ENCODE measurements at regions not wholly inside any gene's neighbourhood (a gene's known extent, or its start where the extent isn't known, plus 50 kb on each side); places are given as distances from the start of the nearest gene placed in this dataset.

DNA sequence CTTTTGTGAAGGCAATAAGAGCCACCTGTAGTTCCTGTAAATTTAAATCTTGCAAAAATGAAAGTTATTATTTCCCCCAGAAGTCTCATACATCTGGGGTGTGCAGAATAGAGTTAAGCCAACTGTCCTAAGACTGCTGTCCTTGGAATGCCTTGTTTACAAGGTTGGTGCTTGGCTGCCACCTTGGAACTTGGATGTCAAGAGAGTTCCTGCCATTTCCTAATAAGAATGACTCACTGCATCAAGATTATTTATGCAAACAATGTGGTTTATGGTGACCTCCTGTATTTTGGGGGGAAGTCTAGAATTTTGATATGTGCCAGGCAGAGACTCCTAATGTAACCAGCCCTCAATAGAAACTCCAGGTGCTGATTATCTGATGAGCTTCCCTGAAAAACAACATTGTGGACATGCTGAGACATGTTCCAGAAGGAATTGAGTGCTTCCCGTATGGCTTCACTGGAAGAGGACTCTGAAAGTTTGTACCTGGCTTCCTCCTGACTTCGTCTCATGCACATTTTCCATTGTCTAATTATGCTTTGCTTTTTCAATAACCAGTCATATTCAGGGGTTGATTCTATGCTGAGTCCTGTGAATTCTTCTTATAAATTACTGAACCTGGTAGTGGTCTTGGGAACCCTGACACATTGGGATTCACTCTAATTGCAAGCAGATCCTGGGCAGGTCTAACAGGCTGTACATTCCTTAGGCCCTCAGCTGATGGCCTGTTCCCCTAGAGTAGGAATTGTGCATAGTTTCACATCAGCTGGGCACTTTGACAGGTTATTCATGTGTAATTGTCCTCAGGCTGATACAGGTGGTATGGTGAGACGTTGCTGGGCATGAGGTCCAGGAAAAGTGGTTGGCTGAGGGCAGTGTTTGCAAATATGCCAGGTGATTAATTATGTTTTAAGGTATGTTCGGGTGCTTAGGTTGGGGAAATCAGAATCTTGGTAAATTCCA lies 1370.7 kb upstream of the TMEM132C start:
- CTCF ChIA-PET, result no interaction called here
- TF ChIP-seq NFE2L1 (CRISPR knock-in tag; IDR thresholded peaks at IDR 0.05), result no peak
- TF ChIP-seq, protein P1, sequence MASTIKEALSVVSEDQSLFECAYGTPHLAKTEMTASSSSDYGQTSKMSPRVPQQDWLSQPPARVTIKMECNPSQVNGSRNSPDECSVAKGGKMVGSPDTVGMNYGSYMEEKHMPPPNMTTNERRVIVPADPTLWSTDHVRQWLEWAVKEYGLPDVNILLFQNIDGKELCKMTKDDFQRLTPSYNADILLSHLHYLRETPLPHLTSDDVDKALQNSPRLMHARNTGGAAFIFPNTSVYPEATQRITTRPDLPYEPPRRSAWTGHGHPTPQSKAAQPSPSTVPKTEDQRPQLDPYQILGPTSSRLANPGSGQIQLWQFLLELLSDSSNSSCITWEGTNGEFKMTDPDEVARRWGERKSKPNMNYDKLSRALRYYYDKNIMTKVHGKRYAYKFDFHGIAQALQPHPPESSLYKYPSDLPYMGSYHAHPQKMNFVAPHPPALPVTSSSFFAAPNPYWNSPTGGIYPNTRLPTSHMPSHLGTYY (CRISPR knock-in tag; IDR thresholded peaks at IDR 0.05), result no peak
- TF ChIP-seq JAZF1 (CRISPR knock-in tag; IDR thresholded peaks at IDR 0.05), result no peak
- no peak for TF ChIP-seq SOX15 (CRISPR knock-in tag; IDR thresholded peaks at IDR 0.05)
- TF ChIP-seq NR1H2 (CRISPR knock-in tag; IDR thresholded peaks at IDR 0.05), result no peak
- TF ChIP-seq, protein P2, sequence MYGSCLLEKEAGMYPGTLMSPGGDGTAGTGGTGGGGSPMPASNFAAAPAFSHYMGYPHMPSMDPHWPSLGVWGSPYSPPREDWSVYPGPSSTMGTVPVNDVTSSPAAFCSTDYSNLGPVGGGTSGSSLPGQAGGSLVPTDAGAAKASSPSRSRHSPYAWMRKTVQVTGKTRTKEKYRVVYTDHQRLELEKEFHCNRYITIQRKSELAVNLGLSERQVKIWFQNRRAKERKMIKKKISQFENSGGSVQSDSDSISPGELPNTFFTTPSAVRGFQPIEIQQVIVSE (CRISPR knock-in tag; IDR thresholded peaks at IDR 0.05; ENCODE audit: borderline replicate concordance), result no peak
- no peak for TF ChIP-seq ZNF512 (CRISPR knock-in tag; IDR thresholded peaks at IDR 0.05; ENCODE audit: borderline replicate concordance)
- TF ChIP-seq ZNF396 (CRISPR knock-in tag; IDR thresholded peaks at IDR 0.05; ENCODE audit: borderline replicate concordance), result no peak
- no peak for TF ChIP-seq FOXJ3 (CRISPR knock-in tag; IDR thresholded peaks at IDR 0.05; ENCODE audit: borderline replicate concordance)
- TF ChIP-seq ZNF416 (CRISPR knock-in tag; IDR thresholded peaks at IDR 0.05), result no peak
- TF ChIP-seq ZNF121 (CRISPR knock-in tag; IDR thresholded peaks at IDR 0.05), result no peak
- TF ChIP-seq USF1 (CRISPR knock-in tag; IDR thresholded peaks at IDR 0.05), result no peak
- TF ChIP-seq ATF3 (CRISPR knock-in tag; conservative IDR thresholded peaks at IDR 0.05), result no peak
- no peak for TF ChIP-seq NR3C1 (CRISPR knock-in tag; conservative IDR thresholded peaks at IDR 0.05; ENCODE audit: low read depth)
- TF ChIP-seq, protein P3, sequence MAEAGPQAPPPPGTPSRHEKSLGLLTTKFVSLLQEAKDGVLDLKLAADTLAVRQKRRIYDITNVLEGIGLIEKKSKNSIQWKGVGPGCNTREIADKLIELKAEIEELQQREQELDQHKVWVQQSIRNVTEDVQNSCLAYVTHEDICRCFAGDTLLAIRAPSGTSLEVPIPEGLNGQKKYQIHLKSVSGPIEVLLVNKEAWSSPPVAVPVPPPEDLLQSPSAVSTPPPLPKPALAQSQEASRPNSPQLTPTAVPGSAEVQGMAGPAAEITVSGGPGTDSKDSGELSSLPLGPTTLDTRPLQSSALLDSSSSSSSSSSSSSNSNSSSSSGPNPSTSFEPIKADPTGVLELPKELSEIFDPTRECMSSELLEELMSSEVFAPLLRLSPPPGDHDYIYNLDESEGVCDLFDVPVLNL (CRISPR knock-in tag; IDR thresholded peaks at IDR 0.05; ENCODE audit: borderline replicate concordance, low read depth), result no peak
- TF ChIP-seq, protein P4, sequence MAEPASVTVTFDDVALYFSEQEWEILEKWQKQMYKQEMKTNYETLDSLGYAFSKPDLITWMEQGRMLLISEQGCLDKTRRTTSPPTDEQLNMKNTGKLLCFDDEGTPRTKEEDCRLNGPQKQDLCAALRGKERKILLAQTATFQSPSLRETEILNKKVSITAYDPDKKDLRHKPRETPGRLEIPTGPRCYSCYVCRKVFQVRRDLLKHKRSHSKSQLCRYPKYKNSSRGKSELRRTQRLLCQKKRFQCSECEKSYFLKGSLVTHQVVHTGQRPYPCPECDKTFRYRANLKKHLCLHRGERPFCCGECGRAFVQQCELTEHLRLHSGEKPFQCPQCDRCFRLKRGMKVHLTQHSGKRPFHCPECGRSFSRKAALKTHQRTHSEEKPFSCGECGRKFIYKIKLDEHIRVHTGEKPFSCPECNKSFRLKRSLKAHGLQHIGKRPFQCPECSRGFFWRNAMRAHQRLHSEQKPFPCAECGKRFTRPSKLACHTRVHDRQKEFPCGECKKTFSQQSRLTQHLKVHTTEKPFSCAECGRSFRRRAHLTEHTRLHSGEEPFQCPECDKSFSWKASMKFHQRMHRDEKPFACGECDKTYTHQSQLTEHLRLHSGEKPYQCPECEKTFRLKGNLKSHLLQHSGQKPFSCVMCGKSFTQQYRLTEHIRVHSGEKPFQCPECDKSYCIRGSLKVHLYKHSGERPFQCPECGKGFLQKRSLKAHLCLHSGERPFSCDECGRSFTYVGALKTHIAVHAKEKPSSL (CRISPR knock-in tag; conservative IDR thresholded peaks at IDR 0.05), result no peak
- no peak for TF ChIP-seq NFATC4 (CRISPR knock-in tag; IDR thresholded peaks at IDR 0.05)
- no peak for TF ChIP-seq JUN (CRISPR knock-in tag; IDR thresholded peaks at IDR 0.05)
- DNase-seq (ENCODE audit: low spot score) (no peak), ATAC-seq (no peak)
- peaks cover 3% of the 10 kb centered on the region; the same call in 1 of the 2 replicates for H3K27me3 Mint-ChIP-seq (ENCODE audit: low read depth)
- peaks cover 79% of the 10 kb centered on the region for H3K9me3 Mint-ChIP-seq
- peaks cover 4% of the 10 kb centered on the region; the same call in 1 of the 2 replicates for H3K4me1 Mint-ChIP-seq
- H3K27ac Mint-ChIP-seq, result no peak overlapping the region
- POLR2A ChIA-PET, result no interaction called here
- H3K4me3 Mint-ChIP-seq, result no peak overlapping the region
- peaks cover 76% of the 10 kb centered on the region for H3K36me3 Mint-ChIP-seq
